ENCODE measurements at regions not wholly inside any gene's neighbourhood (a gene's known extent, or its start where the extent isn't known, plus 50 kb on each side); places are given as distances from the start of the nearest gene placed in this dataset.

DNA sequence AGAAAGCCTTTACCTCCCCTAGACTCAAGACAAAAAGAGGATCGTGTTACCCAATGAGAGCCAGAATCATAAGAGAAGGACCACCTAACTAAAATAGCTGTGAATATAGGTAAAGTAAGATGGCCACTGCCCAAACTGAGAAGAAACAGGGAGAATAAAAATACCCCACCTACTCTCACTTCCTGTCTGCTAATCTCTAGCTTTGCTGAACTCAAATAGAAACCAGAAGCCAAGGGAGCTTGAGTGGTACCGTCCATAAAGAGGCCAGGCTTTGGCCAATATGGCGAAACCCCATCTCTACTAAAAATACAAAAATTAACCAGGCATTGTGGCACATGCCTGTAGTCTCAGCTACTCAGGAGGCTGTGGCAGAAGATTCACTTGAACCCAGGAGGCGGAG lies 123.0 kb upstream of the FST start:
- TF ChIP-seq GATA2 (IDR thresholded peaks at IDR 0.05; ENCODE audit: low read depth, low read length) (no peak), GATA3 (IDR thresholded peaks at IDR 0.05; ENCODE audit: low read depth, low read length) (no peak)

Measured in SH-SY5Y (cell line).